SK-N-SH (cell line): ENCODE measurements at regions not wholly inside any gene's neighbourhood (a gene's known extent, or its start where the extent isn't known, plus 50 kb on each side); places are given as distances from the start of the nearest gene placed in this dataset.

Experiments
- CTCF ChIA-PET: fragments of 300-600, 350-600 bp; formaldehyde crosslinking; extraction: SDS; loops from one replicate; lab custom pipeline; 2021; lab: Yijun Ruan, JAX
- POLR2A ChIA-PET: fragments of 350-600 bp; sonication (Branson Sonifier 250); formaldehyde crosslinking; extraction: SDS; loops from one replicate; lab custom pipeline; 2020; ENCODE audit warnings: antibody characterized with exemption, inconsistent platforms; lab: Yijun Ruan, JAX
- DNase-seq: peaks from one replicate; pipeline ENCODE4 v3.0.0; 2012
- H2AFZ ChIP-seq: fragments of 200-600 bp; sonication (generic); 2 replicates; pipeline ENCODE4 v1.8.1; 2016; ENCODE audit warnings: antibody characterized with exemption, mild to moderate bottlenecking, low read depth
- H3F3A ChIP-seq: fragments of 200-600 bp; sonication (generic); replicated peaks from 2 replicates; pipeline ENCODE3; 2016; ENCODE audit warnings: antibody characterized with exemption, mild to moderate bottlenecking; ENCODE audit not compliant: insufficient read depth
- H3K27ac ChIP-seq, 2 experiments: fragments of 200-500 bp in 1 of 2; fragments of 200-600 bp in 1 of 2; sonication (Bioruptor generic) in 1 of 2; sonication (generic), shearing (Covaris generic) in 1 of 2; 2 replicates each; pipeline versions ENCODE4 v1.5.1 to v1.6.1; 2014 to 2016; ENCODE audit warnings: low read depth in 2 of 2, inconsistent platforms in 1 of 2, low read length in 1 of 2, mild to moderate bottlenecking in 1 of 2, mixed read lengths in 1 of 2
- H3K27me3 ChIP-seq: fragments of 200-600 bp; sonication (generic), shearing (Covaris generic); 2 replicates; pipeline ENCODE4 v1.6.1; 2016; ENCODE audit warnings: mixed run types; ENCODE audit not compliant: insufficient read depth
- H3K36me3 ChIP-seq, 2 experiments: fragments of 200-500 bp in 1 of 2; fragments of 200-600 bp in 1 of 2; sonication (Bioruptor generic) in 1 of 2; sonication (generic) in 1 of 2; replicated peaks in 1 of 2; 2 replicates each; pipeline versions ENCODE3 to v1.5.1; 2014 to 2016; ENCODE audit warnings: low read length in 1 of 2, mild to moderate bottlenecking in 1 of 2; ENCODE audit not compliant: insufficient read depth in 2 of 2, control insufficient read depth in 1 of 2
- H3K4me1 ChIP-seq, 2 experiments: fragments of 200-500 bp in 1 of 2; fragments of 200-600 bp in 1 of 2; sonication (Bioruptor generic) in 1 of 2; sonication (generic), shearing (Covaris generic) in 1 of 2; 2 replicates each; pipeline versions ENCODE4 v1.5.1 to v1.6.1; 2014 to 2016; ENCODE audit warnings: low read depth in 1 of 2, low read length in 1 of 2, mixed run types in 1 of 2; ENCODE audit not compliant: insufficient read depth in 2 of 2, control insufficient read depth in 1 of 2
- H3K4me2 ChIP-seq: fragments of 200-600 bp; sonication (generic), shearing (Covaris generic); 2 replicates; pipeline ENCODE4 v1.6.1; 2017; ENCODE audit warnings: mixed run types
- H3K4me3 ChIP-seq, 2 experiments: fragments of 200-500 bp in 1 of 2; fragments of 200-600 bp in 1 of 2; sonication (Bioruptor generic) in 1 of 2; sonication (generic), shearing (Covaris generic) in 1 of 2; 2 replicates each; pipeline versions ENCODE4 v1.5.1 to v1.8.1; 2014 to 2016; ENCODE audit warnings: low read depth in 2 of 2, inconsistent platforms in 1 of 2, low read length in 1 of 2, mild to moderate bottlenecking in 1 of 2, mixed read lengths in 1 of 2, moderate library complexity in 1 of 2
- H3K79me2 ChIP-seq: fragments of 200-600 bp; sonication (generic); 2 replicates; pipeline ENCODE4 v1.8.1; 2017; ENCODE audit warnings: mild to moderate bottlenecking; ENCODE audit not compliant: insufficient read depth
- H3K9ac ChIP-seq: fragments of 200-600 bp; sonication (generic); 2 replicates; pipeline ENCODE4 v1.6.1; 2017; ENCODE audit warnings: mixed run types
- H3K9me2 ChIP-seq: fragments of 200-600 bp; sonication (generic); 2 replicates; pipeline ENCODE4 v1.6.1; 2017; ENCODE audit warnings: mixed run types
- H3K9me3 ChIP-seq: fragments of 200-600 bp; sonication (generic); 2 replicates; pipeline ENCODE4 v1.6.1; 2017; ENCODE audit warnings: mixed run types, mild to moderate bottlenecking, moderate library complexity
- H4K20me1 ChIP-seq: fragments of 200-600 bp; sonication (generic); 2 replicates; pipeline ENCODE4 v1.6.1; 2017; ENCODE audit warnings: mild to moderate bottlenecking, mixed run types; ENCODE audit not compliant: insufficient read depth
- CHD2 ChIP-seq: fragments of 150-350 bp; IDR thresholded peaks from 2 replicates; pipeline ENCODE4 v1.6.1; 2018; ENCODE audit warnings: low read length; ENCODE audit not compliant: partially characterized antibody
- CTCF ChIP-seq: fragments of 200-600 bp; sonication (generic); IDR thresholded peaks from 2 replicates; pipeline ENCODE4 v1.6.1; 2017; ENCODE audit warnings: antibody characterized with exemption, mild to moderate bottlenecking, moderate library complexity
- ELF1 ChIP-seq: IDR thresholded peaks from 2 replicates; pipeline ENCODE4 v1.4.0; 2012
- FOXJ3 ChIP-seq: sonication (generic); formaldehyde crosslinking; IDR thresholded peaks from 2 replicates; pipeline ENCODE4 v1.5.1; 2020; ENCODE audit warnings: mild to moderate bottlenecking, missing genetic modification reagents
- FOXM1 ChIP-seq: IDR thresholded peaks from 2 replicates; pipeline ENCODE4 v1.4.0; 2012; ENCODE audit warnings: low read depth, mild to moderate bottlenecking
- GATA2 ChIP-seq: sonication (generic); formaldehyde crosslinking; IDR thresholded peaks from 2 replicates; pipeline ENCODE4 v1.5.0; 2020; ENCODE audit warnings: mild to moderate bottlenecking, missing genetic modification reagents
- MEF2A ChIP-seq: IDR thresholded peaks from 2 replicates; pipeline ENCODE4 v1.4.0; 2012; ENCODE audit warnings: low read depth, borderline replicate concordance
- RAD21 ChIP-seq: IDR thresholded peaks from 2 replicates; pipeline ENCODE4 v1.6.1; 2012; ENCODE audit warnings: mild to moderate bottlenecking, low read length
- RCOR1 ChIP-seq: fragments of 150-350 bp; IDR thresholded peaks from 2 replicates; pipeline ENCODE4 v1.6.1; 2017; ENCODE audit warnings: antibody characterized with exemption, low read length
- SMC3 ChIP-seq: IDR thresholded peaks from 2 replicates; pipeline ENCODE4 v1.6.1; 2012; ENCODE audit warnings: low read depth, low read length, improper control_type of control experiment
- TAF1 ChIP-seq: IDR thresholded peaks from 2 replicates; pipeline ENCODE4 v1.6.1; 2012; ENCODE audit warnings: low read depth, mild to moderate bottlenecking, low read length, moderate library complexity, borderline replicate concordance
- USF2 ChIP-seq: fragments of 150-350 bp; IDR thresholded peaks from 2 replicates; pipeline ENCODE4 v1.6.1; 2017; ENCODE audit warnings: antibody characterized with exemption, low read length, low read depth, borderline replicate concordance
- ZBTB33 ChIP-seq: IDR thresholded peaks from 2 replicates; pipeline ENCODE4 v1.4.0; 2012; ENCODE audit warnings: low read depth, borderline replicate concordance
- WGBS: methylation state at CpG from one replicate; pipeline ENCODE4 v1.1.6; 2017; ENCODE audit warnings: low lambda C conversion rate; 5-methylcytosine and 5-hydroxymethylcytosine counted together

- POLR2A ChIA-PET, result no interaction called here
- WGBS, result 9% methylated on average over 4 of the region's 4 CpGs
- TF ChIP-seq TAF1 (no peak), MEF2A (no peak), FOXM1 (no peak), FOXJ3 (CRISPR knock-in tag) (no peak), ELF1 (no peak), GATA2 (CRISPR knock-in tag) (no peak), ZBTB33 (no peak), CHD2 (no peak), RAD21 (no peak), USF2 (no peak)
Observed at GRCh38 chrX:107530141-107530540, 80.7 kb downstream of the FRMPD3 start.

GRCh38 chrX:107537815-107538214, 88.4 kb downstream of the FRMPD3 start:
- H3K4me1 ChIP-seq, result no peaks in the 10 kb centered on the region; a peak in 1 of 4 replicates
- no peaks in the 10 kb centered on the region for H3F3A ChIP-seq
- no peaks in the 10 kb centered on the region for H3K9me3 ChIP-seq
- DNase-seq, result peak; percentile 21
- H4K20me1 ChIP-seq, result no peaks in the 10 kb centered on the region
- no peak overlapping the region for H3K9ac ChIP-seq
- no peak overlapping the region for H3K4me2 ChIP-seq
- POLR2A ChIA-PET, result no interaction called here
- no peaks in the 10 kb centered on the region for H3K79me2 ChIP-seq
- no peak overlapping the region for H3K27ac ChIP-seq
- no peaks in the 10 kb centered on the region for H3K36me3 ChIP-seq
- TF ChIP-seq RCOR1 (no peak), SMC3 (peak; percentile 35), RAD21 (peak; percentile 65), CTCF (peak; percentile 57)
- CTCF ChIA-PET, result interaction anchor here (0.8 to 1.5 kb wide), 5 partner anchors 12 to 237 kb away, joined by 3 to 6 read pairs (median 3); no protein-coding TSS in a partner anchor
- H3K9me2 ChIP-seq, result no peaks in the 10 kb centered on the region
- H3K27me3 ChIP-seq, result peaks cover 6% of the 10 kb centered on the region; the same call in 1 of the 2 replicates
- WGBS, result 4% methylated on average over 6 of the region's 6 CpGs
- no peak overlapping the region for H2AFZ ChIP-seq
- no peak overlapping the region for H3K4me3 ChIP-seq

More at GRCh38 chrX:107530141-107530540, 80.7 kb downstream of the FRMPD3 start:
- H3K4me2 ChIP-seq, result no peak overlapping the region
- no peaks in the 10 kb centered on the region for H3K79me2 ChIP-seq
- no peaks in the 10 kb centered on the region for H3K4me1 ChIP-seq
- H3F3A ChIP-seq, result no peaks in the 10 kb centered on the region
- H3K27me3 ChIP-seq, result peaks cover 34% of the 10 kb centered on the region; the same call in 1 of the 2 replicates
- no peak overlapping the region for H3K27ac ChIP-seq
- DNase-seq, result no peak
- H2AFZ ChIP-seq, result no peak overlapping the region
- no peak overlapping the region for H3K4me3 ChIP-seq
- no peaks in the 10 kb centered on the region for H3K36me3 ChIP-seq
- CTCF ChIA-PET, result no interaction called here
- H3K9me3 ChIP-seq, result no peaks in the 10 kb centered on the region
- H3K9ac ChIP-seq, result no peak overlapping the region
- no peaks in the 10 kb centered on the region for H3K9me2 ChIP-seq
- no peaks in the 10 kb centered on the region for H4K20me1 ChIP-seq
